22Rv1 (cell line): ENCODE measurements at regions not wholly inside any gene's neighbourhood (a gene's known extent, or its start where the extent isn't known, plus 50 kb on each side); places are given as distances from the start of the nearest gene placed in this dataset.

ENCODE experiments used
- ZFX ChIP-seq: fragments of 450-650 bp; IDR thresholded peaks from 2 replicates; pipeline ENCODE4 v1.6.1; 2017; ENCODE audit warnings: antibody characterized with exemption, borderline replicate concordance
- TF ChIP-seq, protein P1 (sequence below): fragments of 450-650 bp; IDR thresholded peaks from 2 replicates; pipeline ENCODE4 v1.5.1; 2017; ENCODE audit warnings: mild to moderate bottlenecking

- TF ChIP-seq, protein P1, sequence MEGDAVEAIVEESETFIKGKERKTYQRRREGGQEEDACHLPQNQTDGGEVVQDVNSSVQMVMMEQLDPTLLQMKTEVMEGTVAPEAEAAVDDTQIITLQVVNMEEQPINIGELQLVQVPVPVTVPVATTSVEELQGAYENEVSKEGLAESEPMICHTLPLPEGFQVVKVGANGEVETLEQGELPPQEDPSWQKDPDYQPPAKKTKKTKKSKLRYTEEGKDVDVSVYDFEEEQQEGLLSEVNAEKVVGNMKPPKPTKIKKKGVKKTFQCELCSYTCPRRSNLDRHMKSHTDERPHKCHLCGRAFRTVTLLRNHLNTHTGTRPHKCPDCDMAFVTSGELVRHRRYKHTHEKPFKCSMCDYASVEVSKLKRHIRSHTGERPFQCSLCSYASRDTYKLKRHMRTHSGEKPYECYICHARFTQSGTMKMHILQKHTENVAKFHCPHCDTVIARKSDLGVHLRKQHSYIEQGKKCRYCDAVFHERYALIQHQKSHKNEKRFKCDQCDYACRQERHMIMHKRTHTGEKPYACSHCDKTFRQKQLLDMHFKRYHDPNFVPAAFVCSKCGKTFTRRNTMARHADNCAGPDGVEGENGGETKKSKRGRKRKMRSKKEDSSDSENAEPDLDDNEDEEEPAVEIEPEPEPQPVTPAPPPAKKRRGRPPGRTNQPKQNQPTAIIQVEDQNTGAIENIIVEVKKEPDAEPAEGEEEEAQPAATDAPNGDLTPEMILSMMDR: no peak
- TF ChIP-seq ZFX: no peak
Observed at GRCh38 chr6:119735530-119735929, 386.0 kb upstream of the MAN1A1 start.
